ENCODE measurements at regions not wholly inside any gene's neighbourhood (a gene's known extent, or its start where the extent isn't known, plus 50 kb on each side); places are given as distances from the start of the nearest gene placed in this dataset.

GRCh38 chr2:126810001-126810400 lies 88.7 kb upstream of the TEX51 start:
- TF ChIP-seq POLR2A (IDR thresholded peaks at IDR 0.05), result no peak
- TF ChIP-seq CTCF (IDR thresholded peaks at IDR 0.05), result no peak
- no peak for TF ChIP-seq POLR2AphosphoS5 (IDR thresholded peaks at IDR 0.05)

Data from prostate gland (tissue), 2 donors.